H1 (cell line): ENCODE measurements at regions not wholly inside any gene's neighbourhood (a gene's known extent, or its start where the extent isn't known, plus 50 kb on each side); places are given as distances from the start of the nearest gene placed in this dataset.

Experiments
- HDAC2 ChIP-seq, 2 experiments: fragments of 300-600 bp in 1 of 2; sonication (generic) in 1 of 2; IDR thresholded peaks; 2 replicates each; pipeline ENCODE4 v1.6.1; 2011 to 2012; ENCODE audit warnings: low read depth in 2 of 2, low read length in 2 of 2, mild to moderate bottlenecking in 2 of 2, moderate library complexity in 2 of 2, borderline replicate concordance in 1 of 2, inconsistent platforms in 1 of 2
- KDM1A ChIP-seq: fragments of 200-600, 300-600 bp; sonication (generic); IDR thresholded peaks from 2 replicates; pipeline ENCODE4 v1.7.1; 2016; ENCODE audit warnings: mild to moderate bottlenecking, low read length, borderline replicate concordance

- TF ChIP-seq HDAC2 (IDR thresholded peaks at IDR 0.05; ENCODE audit: borderline replicate concordance in 1 of 2, low read depth in 2 of 2, low read length in 2 of 2), result no peak
- TF ChIP-seq KDM1A, result no peak
Observed at GRCh38 chr1:63266857-63267256, 55.5 kb upstream of the FOXD3 start (continued).
